ENCODE measurements at regions not wholly inside any gene's neighbourhood (a gene's known extent, or its start where the extent isn't known, plus 50 kb on each side); places are given as distances from the start of the nearest gene placed in this dataset.

DNA sequence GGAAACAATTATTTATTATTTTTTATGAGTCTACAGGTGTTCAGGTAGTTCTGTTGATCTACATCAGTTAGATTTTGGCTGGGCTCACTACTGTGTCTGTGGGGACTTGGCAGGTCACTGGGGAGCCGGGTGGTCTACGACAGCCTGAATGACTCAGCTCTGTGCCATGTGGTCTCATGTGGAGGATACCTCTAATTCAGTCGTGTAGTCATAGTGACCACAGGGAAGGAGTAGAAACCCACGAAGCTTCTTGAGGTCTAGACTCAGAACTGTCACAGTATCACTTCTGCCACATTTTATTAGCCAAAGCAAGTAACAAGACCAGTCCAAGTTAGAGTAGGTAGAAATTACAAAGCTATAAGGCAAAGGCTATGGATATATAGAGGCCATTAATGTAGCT is 64.7 kb upstream of the GRAMD2B start:
- TF ChIP-seq, protein P1, sequence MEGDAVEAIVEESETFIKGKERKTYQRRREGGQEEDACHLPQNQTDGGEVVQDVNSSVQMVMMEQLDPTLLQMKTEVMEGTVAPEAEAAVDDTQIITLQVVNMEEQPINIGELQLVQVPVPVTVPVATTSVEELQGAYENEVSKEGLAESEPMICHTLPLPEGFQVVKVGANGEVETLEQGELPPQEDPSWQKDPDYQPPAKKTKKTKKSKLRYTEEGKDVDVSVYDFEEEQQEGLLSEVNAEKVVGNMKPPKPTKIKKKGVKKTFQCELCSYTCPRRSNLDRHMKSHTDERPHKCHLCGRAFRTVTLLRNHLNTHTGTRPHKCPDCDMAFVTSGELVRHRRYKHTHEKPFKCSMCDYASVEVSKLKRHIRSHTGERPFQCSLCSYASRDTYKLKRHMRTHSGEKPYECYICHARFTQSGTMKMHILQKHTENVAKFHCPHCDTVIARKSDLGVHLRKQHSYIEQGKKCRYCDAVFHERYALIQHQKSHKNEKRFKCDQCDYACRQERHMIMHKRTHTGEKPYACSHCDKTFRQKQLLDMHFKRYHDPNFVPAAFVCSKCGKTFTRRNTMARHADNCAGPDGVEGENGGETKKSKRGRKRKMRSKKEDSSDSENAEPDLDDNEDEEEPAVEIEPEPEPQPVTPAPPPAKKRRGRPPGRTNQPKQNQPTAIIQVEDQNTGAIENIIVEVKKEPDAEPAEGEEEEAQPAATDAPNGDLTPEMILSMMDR (IDR thresholded peaks at IDR 0.05), result no peak
- no peak for TF ChIP-seq POLR2A (IDR thresholded peaks at IDR 0.05)

All from tibial nerve (tissue), 3 donors.